PC-9 (cell line): ENCODE measurements at regions not wholly inside any gene's neighbourhood (a gene's known extent, or its start where the extent isn't known, plus 50 kb on each side); places are given as distances from the start of the nearest gene placed in this dataset.

Experiments
- BruUV-seq: library from RNA; stranded (reverse); fragments of 400-500 nt; replicated peaks from 2 replicates; lab custom pipeline; 2021; lab: Mats Ljungman, UMichigan
- CTCF ChIA-PET: fragments of 300-600 bp; sonication (Branson Sonifier 250); formaldehyde crosslinking; loops from one replicate; lab custom pipeline; 2022; ENCODE audit warnings: antibody characterized with exemption; lab: Charles Lee
- POLR2A ChIA-PET: fragments of 300-600 bp; sonication (Branson Sonifier 250); formaldehyde crosslinking; loops from one replicate; lab custom pipeline; 2022; ENCODE audit warnings: antibody characterized with exemption; ENCODE audit not compliant: unreplicated experiment; lab: Charles Lee
- DNase-seq, 2 experiments: peaks; one replicate each; pipeline versions ENCODE4 v3.0.0 to v3.0.0-alpha.2; 2015 to 2022; ENCODE audit warnings: mixed read lengths in 1 of 2
- H2AFZ ChIP-seq: fragments of 200-600 bp; sonication (generic); 2 replicates; pipeline ENCODE4 v1.8.1; 2017; ENCODE audit warnings: antibody characterized with exemption
- H3F3A ChIP-seq: fragments of 200-600 bp; sonication (generic); 2 replicates; pipeline ENCODE4 v1.8.1; 2017; ENCODE audit warnings: antibody characterized with exemption, mild to moderate bottlenecking, low read depth; ENCODE audit not compliant: insufficient read depth
- H3K27ac ChIP-seq: fragments of 200-600 bp; sonication (generic); 2 replicates; pipeline ENCODE4 v1.6.1; 2016; ENCODE audit warnings: mixed run types
- H3K27me3 ChIP-seq: fragments of 200-600 bp; sonication (generic); 2 replicates; pipeline ENCODE4 v1.6.1; 2016; ENCODE audit warnings: low read depth, mixed run types; ENCODE audit not compliant: insufficient read depth
- H3K36me3 ChIP-seq: fragments of 200-600 bp; sonication (generic); 2 replicates; pipeline ENCODE4 v1.6.1; 2016; ENCODE audit warnings: low read depth, mixed run types
- H3K4me1 ChIP-seq: fragments of 200-600 bp; sonication (generic); replicated peaks from 2 replicates; pipeline ENCODE4 v1.6.1; 2016; ENCODE audit warnings: mixed run types; ENCODE audit not compliant: insufficient read depth
- H3K4me2 ChIP-seq: fragments of 200-600 bp; sonication (generic); 2 replicates; pipeline ENCODE4 v1.6.1; 2017; ENCODE audit warnings: mixed run types
- H3K4me3 ChIP-seq: fragments of 200-600 bp; sonication (generic); 2 replicates; pipeline ENCODE4 v1.6.1; 2016; ENCODE audit warnings: mixed run types
- H3K79me2 ChIP-seq: fragments of 200-600 bp; sonication (generic); 2 replicates; pipeline ENCODE4 v1.6.1; 2017; ENCODE audit warnings: low read depth, mixed run types
- H3K9me2 ChIP-seq: fragments of 200-600 bp; sonication (generic); 2 replicates; pipeline ENCODE4 v1.8.1; 2017; ENCODE audit warnings: mild to moderate bottlenecking; ENCODE audit not compliant: insufficient read depth
- H3K9me3 ChIP-seq: fragments of 200-600 bp; sonication (generic); 2 replicates; pipeline ENCODE4 v1.8.1; 2016; ENCODE audit warnings: low read depth; ENCODE audit not compliant: insufficient read depth
- H4K20me1 ChIP-seq: fragments of 200-600 bp; sonication (generic); 2 replicates; pipeline ENCODE4 v1.8.1; 2017; ENCODE audit not compliant: insufficient read depth
- CTCF ChIP-seq: fragments of 200-600 bp; sonication (generic); conservative IDR thresholded peaks from 2 replicates; pipeline ENCODE4 v1.6.1; 2017; ENCODE audit warnings: mixed run types, antibody characterized with exemption, mild to moderate bottlenecking, moderate library complexity
- EZH2 ChIP-seq: fragments of 200-600 bp; sonication (generic); IDR thresholded peaks from 2 replicates; pipeline ENCODE4 v1.8.0; 2017; ENCODE audit warnings: antibody characterized with exemption, low read depth
- intact Hi-C: fragments of 100-400 bp; cut with micrococcal nuclease; formaldehyde crosslinking; loops from one replicate; pipeline ENCODE4 v1.10.0; 2022; ENCODE audit not compliant: unreplicated experiment

- DNase-seq: no peak
- Histone ChIP-seq H3K27me3 (no peaks in the 10 kb centered on the region), H3K4me1 (no peaks in the 10 kb centered on the region), H3K27ac (no peak overlapping the region), H3F3A (no peaks in the 10 kb centered on the region), H2AFZ (no peak overlapping the region), H3K4me3 (no peak overlapping the region), H4K20me1 (no peaks in the 10 kb centered on the region), H3K79me2 (no peaks in the 10 kb centered on the region), H3K9me2 (no peaks in the 10 kb centered on the region), H3K9me3 (no peaks in the 10 kb centered on the region), H3K4me2 (no peak overlapping the region), H3K36me3 (no peaks in the 10 kb centered on the region)
- TF ChIP-seq EZH2: no peak
- TF ChIP-seq CTCF: no peak
- CTCF ChIA-PET: interaction anchor here (0.6 kb wide), 1 partner anchor 17 kb away, joined by 4 read pairs; no protein-coding TSS in a partner anchor
- no TSS peak for BruUV-seq
- intact Hi-C loops: no loop called here
- POLR2A ChIA-PET: no interaction called here
Observed at GRCh38 chr16:64531401-64531800, 590.5 kb downstream of the CDH11 start.

GRCh38 chr16:64522548-64522947 is 599.3 kb downstream of the CDH11 start:
- H3K27ac ChIP-seq: no peak overlapping the region
- H3K79me2 ChIP-seq: no peaks in the 10 kb centered on the region
- no peaks in the 10 kb centered on the region for H3K9me2 ChIP-seq
- H3K27me3 ChIP-seq: no peaks in the 10 kb centered on the region
- H4K20me1 ChIP-seq: no peaks in the 10 kb centered on the region
- no peak overlapping the region for H3K4me2 ChIP-seq
- CTCF ChIA-PET: no interaction called here
- TF ChIP-seq EZH2 (no peak), CTCF (no peak)
- no peaks in the 10 kb centered on the region for H3K4me1 ChIP-seq
- no peak overlapping the region for H3K4me3 ChIP-seq
- no peaks in the 10 kb centered on the region for H3K36me3 ChIP-seq
- H2AFZ ChIP-seq: no peak overlapping the region
- BruUV-seq: no TSS peak
- no peaks in the 10 kb centered on the region for H3K9me3 ChIP-seq
- POLR2A ChIA-PET: no interaction called here
- DNase-seq: no peak
- intact Hi-C loops: no loop called here
- no peaks in the 10 kb centered on the region for H3F3A ChIP-seq

GRCh38 chr16:64513871-64514270 is 608.0 kb downstream of the CDH11 start:
- Histone ChIP-seq H3K36me3 (no peaks in the 10 kb centered on the region), H3K4me2 (no peak overlapping the region), H3K79me2 (no peaks in the 10 kb centered on the region), H3K4me3 (no peak overlapping the region), H3K27me3 (0 out of 2 replicates have a peak, but pooled peaks cover 4% of the 10 kb centered on the region), H4K20me1 (no peaks in the 10 kb centered on the region), H3F3A (no peaks in the 10 kb centered on the region), H3K9me2 (no peaks in the 10 kb centered on the region), H3K4me1 (no peaks in the 10 kb centered on the region), H3K27ac (no peak overlapping the region), H2AFZ (no peak overlapping the region), H3K9me3 (no peaks in the 10 kb centered on the region; the same call in 1 of the 2 replicates)
- TF ChIP-seq EZH2: no peak
- no peak for TF ChIP-seq CTCF
- BruUV-seq: no TSS peak
- CTCF ChIA-PET: no interaction called here
- POLR2A ChIA-PET: no interaction called here
- DNase-seq: no peak
- intact Hi-C loops: no loop called here
